HCT116 (cell line): ENCODE measurements at regions not wholly inside any gene's neighbourhood (a gene's known extent, or its start where the extent isn't known, plus 50 kb on each side); places are given as distances from the start of the nearest gene placed in this dataset.

ENCODE experiments used
- ATAC-seq: fragments of 200-7000 bp; cut with Tn5 transposase; 2 replicates; pipeline ENCODE4 v1.9.1; 2020; ENCODE audit warnings: mild to moderate bottlenecking, moderate library complexity
- BruUV-seq: library from RNA; stranded (reverse); fragments of 400-500 nt; replicated peaks from 2 replicates; lab custom pipeline; 2021; lab: Mats Ljungman, UMichigan
- CTCF ChIA-PET: fragments of 300-600 bp; sonication (Branson Sonifier 250); formaldehyde crosslinking; loops from one replicate; lab custom pipeline; 2021; ENCODE audit warnings: antibody characterized with exemption; lab: Charles Lee
- POLR2A ChIA-PET: fragments of 300-600, 350-600 bp; sonication (Branson Sonifier 250); formaldehyde crosslinking; loops from one replicate; lab custom pipeline; 2021; ENCODE audit warnings: antibody characterized with exemption; lab: Charles Lee
- RAD21 ChIA-PET, 2 experiments: fragments of 300-600 bp; sonication (Branson Sonifier 250); formaldehyde crosslinking; loops; one replicate each; lab custom pipeline; 2023; ENCODE audit warnings: low total read pairs in 2 of 2; ENCODE audit not compliant: uncharacterized antibody in 2 of 2, unreplicated experiment in 2 of 2, low non-redundant PET in 1 of 2; lab: Charles Lee
- DNase-seq: peaks from one replicate; pipeline ENCODE4 v3.0.0-alpha.2; 2010; ENCODE audit warnings: low read depth, low spot score
- H2AFZ ChIP-seq: fragments of 200-600 bp; shearing (Covaris generic), sonication (generic); 2 replicates; pipeline ENCODE4 v1.6.1; 2017; ENCODE audit warnings: low read depth, mixed run types, mixed read lengths, antibody characterized with exemption, low read length; ENCODE audit not compliant: poor library complexity, severe bottlenecking
- H3K27ac ChIP-seq: 2 replicates; pipeline ENCODE4 v1.5.1; 2012; ENCODE audit warnings: low read depth, low read length
- H3K27me3 ChIP-seq: fragments of 200-600 bp; sonication (generic); 2 replicates; pipeline ENCODE4 v1.6.1; 2016; ENCODE audit warnings: mixed run types, low read length, mixed read lengths; ENCODE audit not compliant: insufficient read depth
- H3K36me3 ChIP-seq, 2 experiments: fragments of 200-500 bp in 1 of 2; fragments of 200-600 bp in 1 of 2; sonication (Bioruptor generic) in 1 of 2; sonication (generic) in 1 of 2; 2 replicates each; pipeline versions ENCODE4 v1.5.1 to v1.6.1; 2014 to 2016; ENCODE audit warnings: low read length in 2 of 2, inconsistent platforms in 1 of 2, mixed read lengths in 1 of 2, mixed run types in 1 of 2; ENCODE audit not compliant: insufficient read depth in 2 of 2, control insufficient read depth in 1 of 2
- H3K4me1 ChIP-seq, 2 experiments: fragments of 200-600 bp in 1 of 2; sonication (generic) in 1 of 2; 2 replicates each; pipeline versions ENCODE4 v1.5.1 to v1.6.1; 2012 to 2017; ENCODE audit warnings: low read length in 2 of 2, inconsistent platforms in 1 of 2, mild to moderate bottlenecking in 1 of 2, mixed read lengths in 1 of 2, mixed run types in 1 of 2, moderate library complexity in 1 of 2; ENCODE audit not compliant: insufficient read depth in 2 of 2, control insufficient read depth in 1 of 2
- H3K4me2 ChIP-seq: fragments of 200-600 bp; sonication (generic); 2 replicates; pipeline ENCODE4 v1.6.1; 2017; ENCODE audit warnings: mixed run types, low read length, mixed read lengths
- H3K4me3 ChIP-seq, 2 experiments: fragments of 200-600 bp in 1 of 2; sonication (generic) in 1 of 2; replicated peaks in 1 of 2; 2 replicates each; pipeline ENCODE4 v1.5.1; 2011 to 2016; ENCODE audit warnings: low read length in 2 of 2, control low read depth in 1 of 2, low read depth in 1 of 2, mild to moderate bottlenecking in 1 of 2, mixed read lengths in 1 of 2, mixed run types in 1 of 2
- H3K79me2 ChIP-seq: fragments of 200-600 bp; sonication (generic); 2 replicates; pipeline ENCODE4 v1.6.1; 2017; ENCODE audit warnings: mild to moderate bottlenecking, mixed run types, low read length, moderate library complexity, mixed read lengths; ENCODE audit not compliant: insufficient read depth
- H3K9ac ChIP-seq: fragments of 200-600 bp; sonication (generic); 2 replicates; pipeline ENCODE4 v1.6.1; 2016; ENCODE audit warnings: low read length, mixed read lengths
- H3K9me2 ChIP-seq: fragments of 200-600 bp; sonication (generic), shearing (Covaris generic); 2 replicates; pipeline ENCODE4 v1.6.1; 2017; ENCODE audit warnings: mixed run types, mild to moderate bottlenecking, moderate library complexity; ENCODE audit not compliant: insufficient read depth
- H3K9me3 ChIP-seq, 2 experiments: fragments of 200-500 bp in 1 of 2; fragments of 200-600 bp in 1 of 2; sonication (Bioruptor generic) in 1 of 2; sonication (generic) in 1 of 2; 2 replicates each; pipeline ENCODE4 v1.6.1; 2014 to 2017; ENCODE audit warnings: low read length in 2 of 2, mixed read lengths in 2 of 2, inconsistent platforms in 1 of 2, low read depth in 1 of 2, mild to moderate bottlenecking in 1 of 2, mixed run types in 1 of 2, moderate library complexity in 1 of 2; ENCODE audit not compliant: control insufficient read depth in 1 of 2, insufficient read depth in 1 of 2
- H4K20me1 ChIP-seq: fragments of 200-600 bp; sonication (generic), shearing (Covaris generic); 2 replicates; pipeline ENCODE4 v1.6.1; 2017; ENCODE audit warnings: mixed run types, mild to moderate bottlenecking, moderate library complexity; ENCODE audit not compliant: insufficient read depth
- CTCF ChIP-seq, 3 experiments: fragments of 200-600 bp in 1 of 3; sonication (generic) in 1 of 3; IDR thresholded peaks in 2 of 3; conservative IDR thresholded peaks in 1 of 3; 2 replicates each; pipeline ENCODE4 v1.5.1; 2012 to 2017; ENCODE audit warnings: low read depth in 2 of 3, low read length in 2 of 3, antibody characterized with exemption in 1 of 3, borderline replicate concordance in 1 of 3, control low read depth in 1 of 3, mild to moderate bottlenecking in 1 of 3, mixed read lengths in 1 of 3, mixed run types in 1 of 3, moderate library complexity in 1 of 3; ENCODE audit not compliant: insufficient read depth in 1 of 3
- EGR1 ChIP-seq: IDR thresholded peaks from 2 replicates; pipeline ENCODE4 v1.6.1; 2012; ENCODE audit warnings: low read depth
- EZH2phosphoT487 ChIP-seq: fragments of 200-600 bp; IDR thresholded peaks from 2 replicates; pipeline ENCODE4 v1.6.1; 2018; ENCODE audit warnings: antibody characterized with exemption, borderline replicate concordance
- MAX ChIP-seq: IDR thresholded peaks from 2 replicates; pipeline ENCODE4 v1.6.1; 2012
- YY1 ChIP-seq: IDR thresholded peaks from 2 replicates; pipeline ENCODE4 v1.6.1; 2011; ENCODE audit warnings: low read length, low read depth, moderate library complexity, mild to moderate bottlenecking; ENCODE audit not compliant: insufficient replicate concordance; ENCODE audit errors: extremely low read depth
- ZBTB33 ChIP-seq: IDR thresholded peaks from 2 replicates; pipeline ENCODE4 v1.6.1; 2011; ENCODE audit warnings: mild to moderate bottlenecking, low read length, moderate library complexity; ENCODE audit not compliant: insufficient replicate concordance; ENCODE audit errors: extremely low read depth
- ZFX ChIP-seq: fragments of 450-650 bp; IDR thresholded peaks from 2 replicates; pipeline ENCODE4 v1.6.1; 2017
- ZNF274 ChIP-seq: fragments of 200-500 bp; sonication (Bioruptor generic); IDR thresholded peaks from 2 replicates; pipeline ENCODE4 v1.6.1; 2014; ENCODE audit warnings: mild to moderate bottlenecking, low read depth, low read length, inconsistent platforms
- intact Hi-C: fragments of 100-400 bp; cut with micrococcal nuclease; formaldehyde crosslinking; loops from 2 replicates; pipeline ENCODE4 v1.10.0; 2022
- TF ChIP-seq, protein P1 (sequence below): IDR thresholded peaks from 2 replicates; pipeline ENCODE4 v1.6.1; 2012

GRCh38 chr10:130990486-130990885, 321.0 kb downstream of the TCERG1L start:
- ChIA-PET CTCF (no interaction called here), POLR2A (no interaction called here), RAD21 (no interaction called here)
- intact Hi-C loops: no loop called here
- Histone ChIP-seq H3K4me2 (no peak overlapping the region), H2AFZ (no peak overlapping the region), H3K4me3 (no peak overlapping the region), H3K9me2 (no peaks in the 10 kb centered on the region), H3K9me3 (no peaks in the 10 kb centered on the region), H3K36me3 (no peaks in the 10 kb centered on the region), H3K9ac (no peak overlapping the region), H3K4me1 (no peaks in the 10 kb centered on the region), H3K27ac (no peak overlapping the region), H4K20me1 (no peaks in the 10 kb centered on the region), H3K79me2 (no peaks in the 10 kb centered on the region), H3K27me3 (no peaks in the 10 kb centered on the region)
- BruUV-seq: no TSS peak
- TF ChIP-seq ZFX (no peak), CTCF (IDR thresholded peaks at IDR 0.05 in 2 of 3, conservative IDR thresholded peaks at IDR 0.05 in 1 of 3; ENCODE audit: borderline replicate concordance in 1 of 3, insufficient read depth in 1 of 3, low read depth in 2 of 3, low read length in 2 of 3) (no peak), YY1 (no peak), EZH2phosphoT487 (no peak), MAX (no peak), EGR1 (no peak), ZBTB33 (no peak), ZNF274 (no peak)
- TF ChIP-seq, protein P1, sequence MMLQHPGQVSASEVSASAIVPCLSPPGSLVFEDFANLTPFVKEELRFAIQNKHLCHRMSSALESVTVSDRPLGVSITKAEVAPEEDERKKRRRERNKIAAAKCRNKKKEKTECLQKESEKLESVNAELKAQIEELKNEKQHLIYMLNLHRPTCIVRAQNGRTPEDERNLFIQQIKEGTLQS: no peak
- no peak for DNase-seq
- no peak for ATAC-seq
